SK-N-SH (cell line): ENCODE measurements at regions not wholly inside any gene's neighbourhood (a gene's known extent, or its start where the extent isn't known, plus 50 kb on each side); places are given as distances from the start of the nearest gene placed in this dataset.

ENCODE experiments used
- CTCF ChIA-PET: fragments of 300-600, 350-600 bp; formaldehyde crosslinking; extraction: SDS; loops from one replicate; lab custom pipeline; 2021; lab: Yijun Ruan, JAX
- POLR2A ChIA-PET: fragments of 350-600 bp; sonication (Branson Sonifier 250); formaldehyde crosslinking; extraction: SDS; loops from one replicate; lab custom pipeline; 2020; ENCODE audit warnings: antibody characterized with exemption, inconsistent platforms; lab: Yijun Ruan, JAX
- DNase-seq: peaks from one replicate; pipeline ENCODE4 v3.0.0; 2012
- H2AFZ ChIP-seq: fragments of 200-600 bp; sonication (generic); 2 replicates; pipeline ENCODE4 v1.8.1; 2016; ENCODE audit warnings: antibody characterized with exemption, mild to moderate bottlenecking, low read depth
- H3F3A ChIP-seq: fragments of 200-600 bp; sonication (generic); replicated peaks from 2 replicates; pipeline ENCODE3; 2016; ENCODE audit warnings: antibody characterized with exemption, mild to moderate bottlenecking; ENCODE audit not compliant: insufficient read depth
- H3K27ac ChIP-seq, 2 experiments: fragments of 200-500 bp in 1 of 2; fragments of 200-600 bp in 1 of 2; sonication (Bioruptor generic) in 1 of 2; sonication (generic), shearing (Covaris generic) in 1 of 2; 2 replicates each; pipeline versions ENCODE4 v1.5.1 to v1.6.1; 2014 to 2016; ENCODE audit warnings: low read depth in 2 of 2, inconsistent platforms in 1 of 2, low read length in 1 of 2, mild to moderate bottlenecking in 1 of 2, mixed read lengths in 1 of 2
- H3K27me3 ChIP-seq: fragments of 200-600 bp; sonication (generic), shearing (Covaris generic); 2 replicates; pipeline ENCODE4 v1.6.1; 2016; ENCODE audit warnings: mixed run types; ENCODE audit not compliant: insufficient read depth
- H3K36me3 ChIP-seq, 2 experiments: fragments of 200-500 bp in 1 of 2; fragments of 200-600 bp in 1 of 2; sonication (Bioruptor generic) in 1 of 2; sonication (generic) in 1 of 2; replicated peaks in 1 of 2; 2 replicates each; pipeline versions ENCODE3 to v1.5.1; 2014 to 2016; ENCODE audit warnings: low read length in 1 of 2, mild to moderate bottlenecking in 1 of 2; ENCODE audit not compliant: insufficient read depth in 2 of 2, control insufficient read depth in 1 of 2
- H3K4me1 ChIP-seq, 2 experiments: fragments of 200-500 bp in 1 of 2; fragments of 200-600 bp in 1 of 2; sonication (Bioruptor generic) in 1 of 2; sonication (generic), shearing (Covaris generic) in 1 of 2; 2 replicates each; pipeline versions ENCODE4 v1.5.1 to v1.6.1; 2014 to 2016; ENCODE audit warnings: low read depth in 1 of 2, low read length in 1 of 2, mixed run types in 1 of 2; ENCODE audit not compliant: insufficient read depth in 2 of 2, control insufficient read depth in 1 of 2
- H3K4me2 ChIP-seq: fragments of 200-600 bp; sonication (generic), shearing (Covaris generic); 2 replicates; pipeline ENCODE4 v1.6.1; 2017; ENCODE audit warnings: mixed run types
- H3K4me3 ChIP-seq, 2 experiments: fragments of 200-500 bp in 1 of 2; fragments of 200-600 bp in 1 of 2; sonication (Bioruptor generic) in 1 of 2; sonication (generic), shearing (Covaris generic) in 1 of 2; 2 replicates each; pipeline versions ENCODE4 v1.5.1 to v1.8.1; 2014 to 2016; ENCODE audit warnings: low read depth in 2 of 2, inconsistent platforms in 1 of 2, low read length in 1 of 2, mild to moderate bottlenecking in 1 of 2, mixed read lengths in 1 of 2, moderate library complexity in 1 of 2
- H3K79me2 ChIP-seq: fragments of 200-600 bp; sonication (generic); 2 replicates; pipeline ENCODE4 v1.8.1; 2017; ENCODE audit warnings: mild to moderate bottlenecking; ENCODE audit not compliant: insufficient read depth
- H3K9ac ChIP-seq: fragments of 200-600 bp; sonication (generic); 2 replicates; pipeline ENCODE4 v1.6.1; 2017; ENCODE audit warnings: mixed run types
- H3K9me2 ChIP-seq: fragments of 200-600 bp; sonication (generic); 2 replicates; pipeline ENCODE4 v1.6.1; 2017; ENCODE audit warnings: mixed run types
- H3K9me3 ChIP-seq: fragments of 200-600 bp; sonication (generic); 2 replicates; pipeline ENCODE4 v1.6.1; 2017; ENCODE audit warnings: mixed run types, mild to moderate bottlenecking, moderate library complexity
- H4K20me1 ChIP-seq: fragments of 200-600 bp; sonication (generic); 2 replicates; pipeline ENCODE4 v1.6.1; 2017; ENCODE audit warnings: mild to moderate bottlenecking, mixed run types; ENCODE audit not compliant: insufficient read depth
- ELF1 ChIP-seq: IDR thresholded peaks from 2 replicates; pipeline ENCODE4 v1.4.0; 2012
- FOSL2 ChIP-seq: IDR thresholded peaks from 2 replicates; pipeline ENCODE4 v1.4.0; 2012; ENCODE audit warnings: low read depth, mild to moderate bottlenecking, moderate library complexity, borderline replicate concordance
- GABPA ChIP-seq: IDR thresholded peaks from 2 replicates; pipeline ENCODE4 v1.4.0; 2012; ENCODE audit warnings: low read depth, mild to moderate bottlenecking
- MEF2A ChIP-seq: IDR thresholded peaks from 2 replicates; pipeline ENCODE4 v1.4.0; 2012; ENCODE audit warnings: low read depth, borderline replicate concordance
- MXI1 ChIP-seq: IDR thresholded peaks from 2 replicates; pipeline ENCODE4 v1.6.1; 2012; ENCODE audit warnings: mild to moderate bottlenecking, low read depth, low read length, improper control_type of control experiment
- NRF1 ChIP-seq: IDR thresholded peaks from 2 replicates; pipeline ENCODE4 v1.6.1; 2012; ENCODE audit warnings: low read depth, mild to moderate bottlenecking, low read length
- SIN3A ChIP-seq: IDR thresholded peaks from 2 replicates; pipeline ENCODE4 v1.6.1; 2012; ENCODE audit warnings: low read depth, mild to moderate bottlenecking, low read length, moderate library complexity, borderline replicate concordance
- TAF1 ChIP-seq: IDR thresholded peaks from 2 replicates; pipeline ENCODE4 v1.6.1; 2012; ENCODE audit warnings: low read depth, mild to moderate bottlenecking, low read length, moderate library complexity, borderline replicate concordance
- TCF12 ChIP-seq: IDR thresholded peaks from 2 replicates; pipeline ENCODE4 v1.4.0; 2012
- TEAD4 ChIP-seq: IDR thresholded peaks from 2 replicates; pipeline ENCODE4 v1.4.0; 2012; ENCODE audit warnings: mild to moderate bottlenecking, borderline replicate concordance; ENCODE audit not compliant: insufficient read depth
- YY1 ChIP-seq: IDR thresholded peaks from 2 replicates; pipeline ENCODE4 v1.4.0; 2012; ENCODE audit warnings: low read depth, mild to moderate bottlenecking
- WGBS: methylation state at CpG from one replicate; pipeline ENCODE4 v1.1.6; 2017; ENCODE audit warnings: low lambda C conversion rate; 5-methylcytosine and 5-hydroxymethylcytosine counted together
- TF ChIP-seq, protein P1 (sequence below): fragments of 150-350 bp; IDR thresholded peaks from 2 replicates; pipeline ENCODE4 v1.6.1; 2017; ENCODE audit warnings: antibody characterized with exemption, low read length, low read depth, borderline replicate concordance
- TF ChIP-seq, protein P2 (sequence below): IDR thresholded peaks from 2 replicates; pipeline ENCODE4 v1.4.0; 2012; ENCODE audit warnings: low read depth
- TF ChIP-seq, protein P3 (sequence below): IDR thresholded peaks from 2 replicates; pipeline ENCODE4; 2012
- TF ChIP-seq, protein P4 (sequence below): IDR thresholded peaks from 2 replicates; pipeline ENCODE4 v1.6.1; 2012; ENCODE audit warnings: mild to moderate bottlenecking, low read depth, low read length, moderate library complexity
- TF ChIP-seq, protein P5 (sequence below): fragments of 150-350 bp; IDR thresholded peaks from 2 replicates; pipeline ENCODE4 v1.6.1; 2016; ENCODE audit warnings: mild to moderate bottlenecking, low read depth, low read length
- TF ChIP-seq, protein P6 (sequence below): IDR thresholded peaks from 2 replicates; pipeline ENCODE4 v1.4.0; 2012; ENCODE audit warnings: low read depth, borderline replicate concordance

DNA sequence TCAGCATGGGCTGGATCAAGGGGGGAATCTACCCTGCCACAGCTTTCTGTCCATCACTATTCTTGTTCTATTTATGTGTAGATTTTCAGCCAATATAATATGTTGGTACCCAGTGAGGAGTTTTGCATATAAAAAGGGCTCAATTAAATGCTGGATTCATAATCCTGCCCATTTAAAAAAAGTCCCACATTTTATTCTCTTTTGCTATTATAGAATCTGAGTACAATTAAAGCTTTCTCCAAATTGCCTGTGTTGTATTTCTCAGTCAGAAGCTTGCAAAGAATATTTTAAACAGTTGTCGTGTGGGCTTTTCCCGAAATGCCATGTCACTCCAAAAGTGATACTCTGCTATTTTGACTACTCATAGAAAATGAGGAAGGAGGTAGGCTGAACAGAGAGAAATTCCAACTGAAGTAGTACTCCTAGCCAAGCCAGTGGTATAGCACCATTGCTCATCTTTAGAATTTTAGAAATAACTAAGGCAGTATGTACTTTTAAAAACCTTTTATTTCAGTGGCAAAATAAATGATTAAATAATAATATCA, 108.3 kb upstream of the HDAC9 start (continued):
- TF ChIP-seq, protein P1, sequence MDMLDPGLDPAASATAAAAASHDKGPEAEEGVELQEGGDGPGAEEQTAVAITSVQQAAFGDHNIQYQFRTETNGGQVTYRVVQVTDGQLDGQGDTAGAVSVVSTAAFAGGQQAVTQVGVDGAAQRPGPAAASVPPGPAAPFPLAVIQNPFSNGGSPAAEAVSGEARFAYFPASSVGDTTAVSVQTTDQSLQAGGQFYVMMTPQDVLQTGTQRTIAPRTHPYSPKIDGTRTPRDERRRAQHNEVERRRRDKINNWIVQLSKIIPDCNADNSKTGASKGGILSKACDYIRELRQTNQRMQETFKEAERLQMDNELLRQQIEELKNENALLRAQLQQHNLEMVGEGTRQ: no peak

DNA sequence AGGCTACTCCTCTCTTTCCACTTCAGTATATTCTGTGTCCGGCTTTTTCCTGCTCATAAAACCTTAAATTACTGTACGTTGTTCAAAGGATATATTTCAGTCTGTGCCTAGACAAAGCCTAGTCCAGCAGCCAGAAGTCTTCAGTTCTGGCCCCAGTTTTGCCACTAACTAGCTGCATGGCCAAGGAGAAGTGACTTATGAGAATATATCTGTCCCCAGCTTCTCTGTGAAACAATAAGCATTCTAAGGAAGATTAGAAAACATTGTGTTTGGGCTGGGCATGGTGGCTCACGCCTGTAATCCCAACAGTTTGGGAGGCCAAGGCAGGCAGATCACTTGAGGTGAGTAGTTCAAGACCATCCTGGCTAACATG, 105.0 kb upstream of the HDAC9 start:
- ChIA-PET CTCF (interaction anchor here (1.4 kb wide), 1 partner anchor 173 kb away, joined by 4 read pairs; no protein-coding TSS in a partner anchor), POLR2A (no interaction called here)
- WGBS: 93% methylated on average over 3 of the region's 3 CpGs
- no peaks in the 10 kb centered on the region for H3K27me3 ChIP-seq
- H3K4me2 ChIP-seq: peak overlapping the region; percentile 56; the same call in 1 of the 2 replicates
- DNase-seq: no peak
- no peaks in the 10 kb centered on the region for H4K20me1 ChIP-seq
- H3K4me3 ChIP-seq: no peak overlapping the region
- TF ChIP-seq, protein P2, sequence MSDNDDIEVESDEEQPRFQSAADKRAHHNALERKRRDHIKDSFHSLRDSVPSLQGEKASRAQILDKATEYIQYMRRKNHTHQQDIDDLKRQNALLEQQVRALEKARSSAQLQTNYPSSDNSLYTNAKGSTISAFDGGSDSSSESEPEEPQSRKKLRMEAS: no peak
- TF ChIP-seq MEF2A: no peak
- TF ChIP-seq, protein P3, sequence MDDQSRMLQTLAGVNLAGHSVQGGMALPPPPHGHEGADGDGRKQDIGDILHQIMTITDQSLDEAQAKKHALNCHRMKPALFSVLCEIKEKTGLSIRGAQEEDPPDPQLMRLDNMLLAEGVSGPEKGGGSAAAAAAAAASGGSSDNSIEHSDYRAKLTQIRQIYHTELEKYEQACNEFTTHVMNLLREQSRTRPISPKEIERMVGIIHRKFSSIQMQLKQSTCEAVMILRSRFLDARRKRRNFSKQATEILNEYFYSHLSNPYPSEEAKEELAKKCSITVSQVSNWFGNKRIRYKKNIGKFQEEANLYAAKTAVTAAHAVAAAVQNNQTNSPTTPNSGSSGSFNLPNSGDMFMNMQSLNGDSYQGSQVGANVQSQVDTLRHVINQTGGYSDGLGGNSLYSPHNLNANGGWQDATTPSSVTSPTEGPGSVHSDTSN: no peak
- no peak for TF ChIP-seq GABPA
- no peak for TF ChIP-seq TAF1
- no peak for TF ChIP-seq ELF1
- TF ChIP-seq NRF1: no peak
- TF ChIP-seq, protein P4, sequence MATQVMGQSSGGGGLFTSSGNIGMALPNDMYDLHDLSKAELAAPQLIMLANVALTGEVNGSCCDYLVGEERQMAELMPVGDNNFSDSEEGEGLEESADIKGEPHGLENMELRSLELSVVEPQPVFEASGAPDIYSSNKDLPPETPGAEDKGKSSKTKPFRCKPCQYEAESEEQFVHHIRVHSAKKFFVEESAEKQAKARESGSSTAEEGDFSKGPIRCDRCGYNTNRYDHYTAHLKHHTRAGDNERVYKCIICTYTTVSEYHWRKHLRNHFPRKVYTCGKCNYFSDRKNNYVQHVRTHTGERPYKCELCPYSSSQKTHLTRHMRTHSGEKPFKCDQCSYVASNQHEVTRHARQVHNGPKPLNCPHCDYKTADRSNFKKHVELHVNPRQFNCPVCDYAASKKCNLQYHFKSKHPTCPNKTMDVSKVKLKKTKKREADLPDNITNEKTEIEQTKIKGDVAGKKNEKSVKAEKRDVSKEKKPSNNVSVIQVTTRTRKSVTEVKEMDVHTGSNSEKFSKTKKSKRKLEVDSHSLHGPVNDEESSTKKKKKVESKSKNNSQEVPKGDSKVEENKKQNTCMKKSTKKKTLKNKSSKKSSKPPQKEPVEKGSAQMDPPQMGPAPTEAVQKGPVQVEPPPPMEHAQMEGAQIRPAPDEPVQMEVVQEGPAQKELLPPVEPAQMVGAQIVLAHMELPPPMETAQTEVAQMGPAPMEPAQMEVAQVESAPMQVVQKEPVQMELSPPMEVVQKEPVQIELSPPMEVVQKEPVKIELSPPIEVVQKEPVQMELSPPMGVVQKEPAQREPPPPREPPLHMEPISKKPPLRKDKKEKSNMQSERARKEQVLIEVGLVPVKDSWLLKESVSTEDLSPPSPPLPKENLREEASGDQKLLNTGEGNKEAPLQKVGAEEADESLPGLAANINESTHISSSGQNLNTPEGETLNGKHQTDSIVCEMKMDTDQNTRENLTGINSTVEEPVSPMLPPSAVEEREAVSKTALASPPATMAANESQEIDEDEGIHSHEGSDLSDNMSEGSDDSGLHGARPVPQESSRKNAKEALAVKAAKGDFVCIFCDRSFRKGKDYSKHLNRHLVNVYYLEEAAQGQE: no peak
- TF ChIP-seq YY1: no peak
- TF ChIP-seq FOSL2: no peak
- no peak for TF ChIP-seq TEAD4
- no peak for TF ChIP-seq TCF12
- TF ChIP-seq MXI1: no peak
- TF ChIP-seq, protein P5, sequence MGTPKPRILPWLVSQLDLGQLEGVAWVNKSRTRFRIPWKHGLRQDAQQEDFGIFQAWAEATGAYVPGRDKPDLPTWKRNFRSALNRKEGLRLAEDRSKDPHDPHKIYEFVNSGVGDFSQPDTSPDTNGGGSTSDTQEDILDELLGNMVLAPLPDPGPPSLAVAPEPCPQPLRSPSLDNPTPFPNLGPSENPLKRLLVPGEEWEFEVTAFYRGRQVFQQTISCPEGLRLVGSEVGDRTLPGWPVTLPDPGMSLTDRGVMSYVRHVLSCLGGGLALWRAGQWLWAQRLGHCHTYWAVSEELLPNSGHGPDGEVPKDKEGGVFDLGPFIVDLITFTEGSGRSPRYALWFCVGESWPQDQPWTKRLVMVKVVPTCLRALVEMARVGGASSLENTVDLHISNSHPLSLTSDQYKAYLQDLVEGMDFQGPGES: no peak
- TF ChIP-seq, protein P6, sequence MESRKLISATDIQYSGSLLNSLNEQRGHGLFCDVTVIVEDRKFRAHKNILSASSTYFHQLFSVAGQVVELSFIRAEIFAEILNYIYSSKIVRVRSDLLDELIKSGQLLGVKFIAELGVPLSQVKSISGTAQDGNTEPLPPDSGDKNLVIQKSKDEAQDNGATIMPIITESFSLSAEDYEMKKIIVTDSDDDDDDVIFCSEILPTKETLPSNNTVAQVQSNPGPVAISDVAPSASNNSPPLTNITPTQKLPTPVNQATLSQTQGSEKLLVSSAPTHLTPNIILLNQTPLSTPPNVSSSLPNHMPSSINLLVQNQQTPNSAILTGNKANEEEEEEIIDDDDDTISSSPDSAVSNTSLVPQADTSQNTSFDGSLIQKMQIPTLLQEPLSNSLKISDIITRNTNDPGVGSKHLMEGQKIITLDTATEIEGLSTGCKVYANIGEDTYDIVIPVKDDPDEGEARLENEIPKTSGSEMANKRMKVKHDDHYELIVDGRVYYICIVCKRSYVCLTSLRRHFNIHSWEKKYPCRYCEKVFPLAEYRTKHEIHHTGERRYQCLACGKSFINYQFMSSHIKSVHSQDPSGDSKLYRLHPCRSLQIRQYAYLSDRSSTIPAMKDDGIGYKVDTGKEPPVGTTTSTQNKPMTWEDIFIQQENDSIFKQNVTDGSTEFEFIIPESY: no peak
- TF ChIP-seq SIN3A: no peak
- no peak overlapping the region for H3K9ac ChIP-seq
- peak overlapping the region; percentile 59 for H2AFZ ChIP-seq
- peak overlapping the region in 1 of 2 experiments; percentile 82; a peak in 2 of 4 replicates for H3K27ac ChIP-seq
- H3K4me1 ChIP-seq: peaks cover 6 to 16% of the 10 kb centered on the region in 2 experiments
- H3F3A ChIP-seq: peaks cover 13% of the 10 kb centered on the region
- H3K9me2 ChIP-seq: no peaks in the 10 kb centered on the region
- H3K36me3 ChIP-seq: no peaks in the 10 kb centered on the region
- no peaks in the 10 kb centered on the region for H3K79me2 ChIP-seq
- H3K9me3 ChIP-seq: no peaks in the 10 kb centered on the region
